H9 (cell line): ENCODE measurements at regions not wholly inside any gene's neighbourhood (a gene's known extent, or its start where the extent isn't known, plus 50 kb on each side); places are given as distances from the start of the nearest gene placed in this dataset.

Experiments
- DNase-seq: peaks from one replicate; pipeline ENCODE4 v3.0.0-alpha.2; 2017
- H2AFZ ChIP-seq: one replicate; pipeline ENCODE4 v1.6.1; 2013; ENCODE audit warnings: mild to moderate bottlenecking, low read length, control low read depth, moderate library complexity
- H2AK5ac ChIP-seq: 2 replicates; pipeline ENCODE4 v1.6.1; 2013; ENCODE audit warnings: low read length, control low read depth, mixed read lengths; ENCODE audit not compliant: insufficient read length
- H2BK120ac ChIP-seq: one replicate; pipeline ENCODE4 v1.6.1; 2013; ENCODE audit warnings: low read depth, mild to moderate bottlenecking, low read length, control low read depth, inconsistent platforms; ENCODE audit not compliant: poor library complexity, severe bottlenecking
- H2BK12ac ChIP-seq: 2 replicates; pipeline ENCODE4 v1.6.1; 2013; ENCODE audit warnings: low read length, control low read depth, mixed read lengths, low read depth; ENCODE audit not compliant: insufficient read length
- H2BK15ac ChIP-seq: 2 replicates; pipeline ENCODE4 v1.6.1; 2013; ENCODE audit warnings: low read depth, low read length, control low read depth
- H2BK20ac ChIP-seq: one replicate; pipeline ENCODE4 v1.6.1; 2013; ENCODE audit warnings: low read depth, mild to moderate bottlenecking, low read length, control low read depth, inconsistent platforms; ENCODE audit not compliant: poor library complexity, severe bottlenecking
- H2BK5ac ChIP-seq: 2 replicates; pipeline ENCODE4 v1.6.1; 2013; ENCODE audit warnings: low read length, control low read depth, mixed read lengths; ENCODE audit not compliant: insufficient read length
- H3K14ac ChIP-seq: 2 replicates; pipeline ENCODE4 v1.6.1; 2013; ENCODE audit warnings: low read length, control low read depth; ENCODE audit not compliant: insufficient read depth
- H3K18ac ChIP-seq: 2 replicates; pipeline ENCODE4 v1.6.1; 2013; ENCODE audit warnings: low read depth, mild to moderate bottlenecking, mixed read lengths, low read length, control low read depth; ENCODE audit not compliant: insufficient read length
- H3K23ac ChIP-seq: 2 replicates; pipeline ENCODE4 v1.6.1; 2013; ENCODE audit warnings: low read length, control low read depth, mixed read lengths, low read depth; ENCODE audit not compliant: insufficient read length
- H3K23me2 ChIP-seq: 2 replicates; pipeline ENCODE4 v1.6.1; 2013; ENCODE audit warnings: low read depth, mild to moderate bottlenecking, mixed read lengths, low read length, control low read depth; ENCODE audit not compliant: insufficient read length, poor library complexity, severe bottlenecking
- H3K27ac ChIP-seq: 2 replicates; pipeline ENCODE4 v1.5.1; 2013; ENCODE audit warnings: low read length, control low read depth, mixed read lengths, low read depth; ENCODE audit not compliant: insufficient read length
- H3K27me3 ChIP-seq: 2 replicates; pipeline ENCODE4 v1.6.1; 2013; ENCODE audit warnings: low read length, control low read depth, inconsistent platforms; ENCODE audit not compliant: insufficient read depth
- H3K4ac ChIP-seq: 2 replicates; pipeline ENCODE4 v1.6.1; 2013; ENCODE audit warnings: low read depth, mild to moderate bottlenecking, control low read depth, inconsistent platforms, low read length, moderate library complexity
- H3K4me1 ChIP-seq: 2 replicates; pipeline ENCODE4 v1.6.1; 2013; ENCODE audit warnings: low read length, control low read depth, inconsistent platforms; ENCODE audit not compliant: insufficient read depth
- H3K4me2 ChIP-seq: 2 replicates; pipeline ENCODE4 v1.6.1; 2013; ENCODE audit warnings: low read length, control low read depth, mixed read lengths; ENCODE audit not compliant: insufficient read length, insufficient read depth
- H3K56ac ChIP-seq: 2 replicates; pipeline ENCODE4 v1.6.1; 2013; ENCODE audit warnings: low read depth, mild to moderate bottlenecking, mixed read lengths, low read length, control low read depth; ENCODE audit not compliant: insufficient read length
- H3K79me1 ChIP-seq: 2 replicates; pipeline ENCODE4 v1.6.1; 2013; ENCODE audit warnings: low read depth, mild to moderate bottlenecking, moderate library complexity, low read length, control low read depth, inconsistent platforms; ENCODE audit not compliant: insufficient read depth, poor library complexity, severe bottlenecking
- H3K79me2 ChIP-seq: 2 replicates; pipeline ENCODE4 v1.6.1; 2013; ENCODE audit warnings: low read length, control low read depth, inconsistent platforms; ENCODE audit not compliant: insufficient read depth
- H3K9ac ChIP-seq: 2 replicates; pipeline ENCODE4 v1.6.1; 2013; ENCODE audit warnings: low read length, control low read depth, mixed read lengths; ENCODE audit not compliant: insufficient read length; ENCODE audit errors: extremely low read depth
- H3K9me3 ChIP-seq: one replicate; pipeline ENCODE4 v1.6.1; 2013; ENCODE audit warnings: low read depth, low read length, inconsistent platforms; ENCODE audit not compliant: control insufficient read depth
- H3T11ph ChIP-seq: one replicate; pipeline ENCODE4 v1.6.1; 2013; ENCODE audit warnings: mild to moderate bottlenecking, low read length, control low read depth, inconsistent platforms
- H4K20me1 ChIP-seq: one replicate; pipeline ENCODE4 v1.6.1; 2013; ENCODE audit not compliant: control insufficient read depth, insufficient read length, insufficient read depth
- H4K5ac ChIP-seq: 2 replicates; pipeline ENCODE4 v1.6.1; 2013; ENCODE audit warnings: low read depth, mild to moderate bottlenecking, mixed read lengths, low read length, control low read depth; ENCODE audit not compliant: insufficient read length
- H4K8ac ChIP-seq: replicated peaks from 2 replicates; pipeline ENCODE4 v1.6.1; 2013; ENCODE audit warnings: low read length, control low read depth, mixed read lengths, low read depth; ENCODE audit not compliant: insufficient read length
- H4K91ac ChIP-seq: 2 replicates; pipeline ENCODE4 v1.6.1; 2013; ENCODE audit warnings: low read depth, mild to moderate bottlenecking, moderate library complexity, mixed read lengths, low read length, control low read depth; ENCODE audit not compliant: insufficient read length
- H3K27ac Mint-ChIP-seq, 3 experiments: 2 replicates in 2 of 3; 3 replicates in 1 of 3; pipeline ENCODE4 v1.8.0; 2020 to 2021; ENCODE audit warnings: mixed read lengths in 3 of 3, mild to moderate bottlenecking in 1 of 3, moderate library complexity in 1 of 3
- H3K27me3 Mint-ChIP-seq: 2 replicates; pipeline ENCODE4 v1.8.0; 2021; ENCODE audit warnings: low read depth, mild to moderate bottlenecking, moderate library complexity, mixed read lengths
- H3K36me3 Mint-ChIP-seq, 3 experiments: 2 replicates in 2 of 3; 3 replicates in 1 of 3; pipeline ENCODE4 v1.8.0; 2020 to 2021; ENCODE audit warnings: low read depth in 3 of 3, mixed read lengths in 3 of 3; ENCODE audit not compliant: insufficient read depth in 1 of 3
- H3K4me1 Mint-ChIP-seq, 2 experiments: 2 replicates each; pipeline ENCODE4 v1.8.0; 2020; ENCODE audit warnings: mixed read lengths in 2 of 2
- H3K4me3 Mint-ChIP-seq, 2 experiments: 2 replicates in 1 of 2; 3 replicates in 1 of 2; pipeline ENCODE4 v1.8.0; 2020 to 2021; ENCODE audit warnings: mild to moderate bottlenecking in 2 of 2, mixed read lengths in 2 of 2, moderate library complexity in 1 of 2
- H3K9me3 Mint-ChIP-seq, 2 experiments: 2 replicates in 1 of 2; 3 replicates in 1 of 2; pipeline ENCODE4 v1.8.0; 2020; ENCODE audit warnings: mild to moderate bottlenecking in 2 of 2, mixed read lengths in 2 of 2, moderate library complexity in 1 of 2
- WGBS: extraction: QIAGEN DNeasy Blood & Tissue Kit; methylation state at CpG from one replicate; pipeline ENCODE4 v1.1.7; 2013; ENCODE audit warnings: missing lambda C conversion rate, low lambda C conversion rate, mixed read lengths; ENCODE audit not compliant: insufficient read length; ENCODE audit errors: extremely low coverage; 5-methylcytosine and 5-hydroxymethylcytosine counted together
- TF ChIP-seq, protein P1 (sequence below): fragments of 200-600 bp; sonication (generic); conservative IDR thresholded peaks from 3 replicates; pipeline ENCODE4 v1.8.0; 2021; ENCODE audit warnings: antibody characterized with exemption, mild to moderate bottlenecking

DNA sequence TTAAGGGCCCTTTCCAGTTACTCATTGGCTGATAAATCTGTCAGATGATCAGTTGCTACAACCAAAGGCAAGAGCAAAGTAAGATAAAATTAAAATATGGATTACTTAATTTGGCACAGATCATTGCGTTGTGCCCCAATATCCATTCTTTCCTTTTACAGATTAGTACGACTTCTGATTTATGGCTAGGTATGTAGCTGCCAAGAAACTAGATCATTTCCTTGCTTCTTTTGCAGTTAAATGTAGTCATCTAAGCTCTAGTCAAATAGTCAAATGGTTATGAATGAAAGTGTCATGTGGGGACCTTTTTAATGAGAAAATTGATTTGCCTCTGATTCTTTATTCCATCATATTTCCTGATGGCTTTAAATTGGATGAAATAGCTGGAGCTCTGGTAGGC lies 1039.9 kb upstream of the FLRT2 start:
- H2BK20ac ChIP-seq: no peak overlapping the region
- no peak overlapping the region for H2AFZ ChIP-seq
- TF ChIP-seq, protein P1, sequence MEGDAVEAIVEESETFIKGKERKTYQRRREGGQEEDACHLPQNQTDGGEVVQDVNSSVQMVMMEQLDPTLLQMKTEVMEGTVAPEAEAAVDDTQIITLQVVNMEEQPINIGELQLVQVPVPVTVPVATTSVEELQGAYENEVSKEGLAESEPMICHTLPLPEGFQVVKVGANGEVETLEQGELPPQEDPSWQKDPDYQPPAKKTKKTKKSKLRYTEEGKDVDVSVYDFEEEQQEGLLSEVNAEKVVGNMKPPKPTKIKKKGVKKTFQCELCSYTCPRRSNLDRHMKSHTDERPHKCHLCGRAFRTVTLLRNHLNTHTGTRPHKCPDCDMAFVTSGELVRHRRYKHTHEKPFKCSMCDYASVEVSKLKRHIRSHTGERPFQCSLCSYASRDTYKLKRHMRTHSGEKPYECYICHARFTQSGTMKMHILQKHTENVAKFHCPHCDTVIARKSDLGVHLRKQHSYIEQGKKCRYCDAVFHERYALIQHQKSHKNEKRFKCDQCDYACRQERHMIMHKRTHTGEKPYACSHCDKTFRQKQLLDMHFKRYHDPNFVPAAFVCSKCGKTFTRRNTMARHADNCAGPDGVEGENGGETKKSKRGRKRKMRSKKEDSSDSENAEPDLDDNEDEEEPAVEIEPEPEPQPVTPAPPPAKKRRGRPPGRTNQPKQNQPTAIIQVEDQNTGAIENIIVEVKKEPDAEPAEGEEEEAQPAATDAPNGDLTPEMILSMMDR: no peak
- Mint-ChIP-seq H3K27me3 (no peaks in the 10 kb centered on the region), H3K4me3 (no peak overlapping the region), H3K9me3 (no peaks in the 10 kb centered on the region), H3K27ac (no peak overlapping the region), H3K4me1 (0 out of 4 replicates have a peak, but pooled peaks cover 0 to 2% of the 10 kb centered on the region in 2 experiments), H3K36me3 (no peaks in the 10 kb centered on the region)
- no peak overlapping the region for H2BK12ac ChIP-seq
- H3K4me1 ChIP-seq: no peaks in the 10 kb centered on the region; the same call in 1 of the 2 replicates
- no peaks in the 10 kb centered on the region for H3K27me3 ChIP-seq
- H3K27ac ChIP-seq: no peak overlapping the region
- no peak overlapping the region for H4K8ac ChIP-seq
- no peak overlapping the region for H3T11ph ChIP-seq
- H3K56ac ChIP-seq: no peak overlapping the region
- no peak overlapping the region for H2AK5ac ChIP-seq
- no peak overlapping the region for H2BK15ac ChIP-seq
- H3K18ac ChIP-seq: no peak overlapping the region
- H2BK120ac ChIP-seq: no peak overlapping the region
- no peak for DNase-seq
- H4K20me1 ChIP-seq: no peaks in the 10 kb centered on the region
- H3K79me1 ChIP-seq: no peaks in the 10 kb centered on the region
- no peak overlapping the region for H4K5ac ChIP-seq
- WGBS: no CpG with 5 or more reads among the region's 2 CpGs
- H3K9ac ChIP-seq: no peak overlapping the region
- H3K4ac ChIP-seq: no peak overlapping the region
- H3K23me2 ChIP-seq: no peaks in the 10 kb centered on the region
- no peak overlapping the region for H3K14ac ChIP-seq
- H3K23ac ChIP-seq: no peak overlapping the region
- no peak overlapping the region for H3K4me2 ChIP-seq
- H4K91ac ChIP-seq: no peak overlapping the region
- no peaks in the 10 kb centered on the region for H3K9me3 ChIP-seq
- no peaks in the 10 kb centered on the region for H3K79me2 ChIP-seq
- no peak overlapping the region for H2BK5ac ChIP-seq
